A549 (cell line): ENCODE measurements at regions not wholly inside any gene's neighbourhood (a gene's known extent, or its start where the extent isn't known, plus 50 kb on each side); places are given as distances from the start of the nearest gene placed in this dataset.

Experiments
- BHLHE40 ChIP-seq: IDR thresholded peaks from 2 replicates; pipeline ENCODE4 v1.6.1; 2012; ENCODE audit warnings: low read depth, low read length, inconsistent platforms
- CTCF ChIP-seq: fragments of >200 bp; sonication (Bioruptor Twin); formaldehyde crosslinking; IDR thresholded peaks from 3 replicates; pipeline ENCODE4 v1.5.1; 2016
- ESRRA ChIP-seq: fragments of 150-350 bp; IDR thresholded peaks from 2 replicates; pipeline ENCODE4 v1.6.1; 2014; ENCODE audit warnings: mild to moderate bottlenecking, low read length, borderline replicate concordance
- POLR2AphosphoS2 ChIP-seq: conservative IDR thresholded peaks from 2 replicates; pipeline ENCODE4 v1.6.1; 2012; ENCODE audit warnings: low read length, improper control_type of control experiment, inconsistent platforms
- RFX5 ChIP-seq: fragments of 450-650 bp; IDR thresholded peaks from 2 replicates; pipeline ENCODE4 v1.7.1; 2014; ENCODE audit warnings: antibody characterized with exemption, mild to moderate bottlenecking, moderate library complexity
- USF2 ChIP-seq: fragments of 450-650 bp; IDR thresholded peaks from 2 replicates; pipeline ENCODE4 v1.6.1; 2014; ENCODE audit warnings: antibody characterized with exemption
- ZFP36 ChIP-seq: fragments of 450-650 bp; IDR thresholded peaks from 2 replicates; pipeline ENCODE4 v1.6.1; 2014; ENCODE audit warnings: borderline replicate concordance; ENCODE audit not compliant: partially characterized antibody
- TF ChIP-seq, protein P1 (sequence below): fragments of 150-350 bp; IDR thresholded peaks from 2 replicates; pipeline ENCODE4 v1.6.1; 2014; ENCODE audit warnings: low read depth, mild to moderate bottlenecking, low read length

DNA sequence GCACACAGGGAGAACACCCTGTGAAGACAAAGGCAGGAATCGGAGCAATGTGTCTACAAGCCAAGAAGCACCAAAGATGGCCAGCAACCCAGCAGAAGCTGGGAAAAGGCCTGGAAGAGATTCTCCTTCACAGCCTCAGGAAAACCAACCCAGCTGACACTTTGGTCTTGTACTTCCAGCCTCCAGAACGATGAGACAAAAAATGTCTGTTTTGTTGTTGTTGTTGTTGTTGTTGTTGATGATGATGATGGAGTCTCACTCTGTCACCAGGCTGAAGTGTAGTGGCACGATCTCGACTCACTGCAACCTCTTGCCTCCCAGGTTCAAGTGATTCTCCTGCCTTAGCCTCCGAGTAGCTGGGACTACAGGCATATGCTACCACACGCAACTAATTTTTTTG, 157.3 kb downstream of the ETS2 start:
- TF ChIP-seq, protein P1, sequence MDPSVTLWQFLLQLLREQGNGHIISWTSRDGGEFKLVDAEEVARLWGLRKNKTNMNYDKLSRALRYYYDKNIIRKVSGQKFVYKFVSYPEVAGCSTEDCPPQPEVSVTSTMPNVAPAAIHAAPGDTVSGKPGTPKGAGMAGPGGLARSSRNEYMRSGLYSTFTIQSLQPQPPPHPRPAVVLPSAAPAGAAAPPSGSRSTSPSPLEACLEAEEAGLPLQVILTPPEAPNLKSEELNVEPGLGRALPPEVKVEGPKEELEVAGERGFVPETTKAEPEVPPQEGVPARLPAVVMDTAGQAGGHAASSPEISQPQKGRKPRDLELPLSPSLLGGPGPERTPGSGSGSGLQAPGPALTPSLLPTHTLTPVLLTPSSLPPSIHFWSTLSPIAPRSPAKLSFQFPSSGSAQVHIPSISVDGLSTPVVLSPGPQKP: no peak
- TF ChIP-seq POLR2AphosphoS2: no peak
- TF ChIP-seq USF2: no peak
- no peak for TF ChIP-seq CTCF
- TF ChIP-seq RFX5: no peak
- no peak for TF ChIP-seq BHLHE40
- TF ChIP-seq ESRRA: no peak
- no peak for TF ChIP-seq ZFP36
